Cardiac muscle cell (in vitro differentiated cells and primary cell): ENCODE measurements at regions not wholly inside any gene's neighbourhood (a gene's known extent, or its start where the extent isn't known, plus 50 kb on each side); places are given as distances from the start of the nearest gene placed in this dataset.

Experiments
- DNase-seq, 2 donors: peaks; one replicate each; pipeline versions ENCODE4 v3.0.0 to v3.0.0-alpha.2; 2010 to 2017; ENCODE audit warnings: low read depth in 1 of 2, low spot score in 1 of 2
- H3K27ac ChIP-seq: fragments of 200-600 bp; sonication (generic); 2 replicates; pipeline ENCODE4 v1.5.1; 2016
- H3K27me3 ChIP-seq: fragments of 200-600 bp; sonication (generic); 2 replicates; pipeline ENCODE4 v1.6.0; 2016; ENCODE audit warnings: control low read depth
- H3K36me3 ChIP-seq: fragments of 200-600 bp; sonication (generic); 2 replicates; pipeline ENCODE4 v1.5.1; 2016; ENCODE audit warnings: control low read depth
- H3K4me1 ChIP-seq: fragments of 200-600 bp; sonication (generic); 2 replicates; pipeline ENCODE4 v1.8.1; 2017; ENCODE audit warnings: low read depth, mild to moderate bottlenecking, mixed run types
- H3K4me3 ChIP-seq: fragments of 200-600 bp; sonication (generic); 2 replicates; pipeline ENCODE4 v1.5.1; 2016; ENCODE audit warnings: mild to moderate bottlenecking
- H3K9me3 ChIP-seq: fragments of 200-600 bp; sonication (generic); 2 replicates; pipeline ENCODE4 v1.5.1; 2017; ENCODE audit warnings: low read depth, mild to moderate bottlenecking, control low read depth
- TF ChIP-seq, protein P1 (sequence below): IDR thresholded peaks from 2 replicates; pipeline ENCODE4 v1.5.1; 2012; ENCODE audit warnings: low read depth, mild to moderate bottlenecking, low read length

GRCh38 chr13:40387775-40388174, 278.7 kb downstream of the FOXO1 start:
- no peaks in the 10 kb centered on the region for H3K9me3 ChIP-seq
- peaks cover 10% of the 10 kb centered on the region for H3K4me1 ChIP-seq
- no peak overlapping the region for H3K27ac ChIP-seq
- H3K27me3 ChIP-seq, result no peaks in the 10 kb centered on the region
- no peak for DNase-seq
- no peak overlapping the region for H3K4me3 ChIP-seq
- H3K36me3 ChIP-seq, result no peaks in the 10 kb centered on the region
- TF ChIP-seq, protein P1, sequence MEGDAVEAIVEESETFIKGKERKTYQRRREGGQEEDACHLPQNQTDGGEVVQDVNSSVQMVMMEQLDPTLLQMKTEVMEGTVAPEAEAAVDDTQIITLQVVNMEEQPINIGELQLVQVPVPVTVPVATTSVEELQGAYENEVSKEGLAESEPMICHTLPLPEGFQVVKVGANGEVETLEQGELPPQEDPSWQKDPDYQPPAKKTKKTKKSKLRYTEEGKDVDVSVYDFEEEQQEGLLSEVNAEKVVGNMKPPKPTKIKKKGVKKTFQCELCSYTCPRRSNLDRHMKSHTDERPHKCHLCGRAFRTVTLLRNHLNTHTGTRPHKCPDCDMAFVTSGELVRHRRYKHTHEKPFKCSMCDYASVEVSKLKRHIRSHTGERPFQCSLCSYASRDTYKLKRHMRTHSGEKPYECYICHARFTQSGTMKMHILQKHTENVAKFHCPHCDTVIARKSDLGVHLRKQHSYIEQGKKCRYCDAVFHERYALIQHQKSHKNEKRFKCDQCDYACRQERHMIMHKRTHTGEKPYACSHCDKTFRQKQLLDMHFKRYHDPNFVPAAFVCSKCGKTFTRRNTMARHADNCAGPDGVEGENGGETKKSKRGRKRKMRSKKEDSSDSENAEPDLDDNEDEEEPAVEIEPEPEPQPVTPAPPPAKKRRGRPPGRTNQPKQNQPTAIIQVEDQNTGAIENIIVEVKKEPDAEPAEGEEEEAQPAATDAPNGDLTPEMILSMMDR, result no peak

DNA sequence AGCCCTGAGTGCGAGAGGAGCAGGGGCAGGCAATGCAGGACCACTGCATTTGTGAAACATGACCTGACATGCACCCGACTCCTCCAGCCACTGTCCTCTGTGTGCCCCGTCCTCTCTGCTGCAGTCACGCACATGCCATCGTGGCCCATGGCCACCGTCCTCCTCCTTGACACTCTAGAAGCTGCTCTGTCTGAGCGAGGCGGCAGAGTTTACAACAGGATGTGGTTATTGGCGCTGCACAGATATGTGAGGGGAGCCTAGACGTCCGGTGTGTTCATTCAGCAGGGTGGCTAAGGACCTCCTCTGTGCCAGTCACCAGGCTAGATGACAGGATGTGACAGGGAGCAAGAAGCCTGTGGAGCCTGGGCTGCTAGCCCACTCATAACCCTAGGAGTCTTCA, 277.8 kb downstream of the FOXO1 start:
- DNase-seq, result no peak
- H3K36me3 ChIP-seq, result no peaks in the 10 kb centered on the region
- H3K4me3 ChIP-seq, result no peak overlapping the region
- H3K27ac ChIP-seq, result no peak overlapping the region
- H3K4me1 ChIP-seq, result peaks cover 10% of the 10 kb centered on the region
- H3K9me3 ChIP-seq, result no peaks in the 10 kb centered on the region
- no peaks in the 10 kb centered on the region for H3K27me3 ChIP-seq
- TF ChIP-seq, protein P1, result no peak

DNA sequence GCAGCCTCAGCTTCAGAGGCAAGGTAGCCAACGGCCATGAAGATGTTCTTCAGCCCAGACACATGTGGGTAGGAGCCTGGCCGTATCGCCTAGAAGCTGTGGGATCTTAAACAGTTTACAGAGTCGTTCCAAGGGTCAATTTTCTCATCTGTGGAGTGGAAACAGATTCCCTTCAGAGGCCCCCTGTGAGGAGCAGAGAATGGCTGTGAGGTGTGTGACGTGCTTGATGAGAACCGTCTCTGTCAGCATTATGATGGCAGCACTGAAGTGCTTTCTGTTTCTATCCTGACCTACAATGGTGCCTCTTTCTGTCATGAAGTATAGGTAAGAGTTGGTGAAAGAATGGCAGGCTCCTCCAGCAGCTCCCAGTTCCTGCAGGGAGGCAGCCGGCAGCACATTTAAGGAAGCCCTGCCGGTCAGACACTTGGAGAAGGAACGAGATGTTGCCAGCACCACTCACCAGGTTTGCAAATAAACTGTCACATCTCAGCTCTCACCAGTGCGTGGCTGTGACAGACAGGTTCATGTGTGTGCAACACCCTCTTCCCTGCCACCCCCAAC, 277.3 kb downstream of the FOXO1 start:
- Histone ChIP-seq H3K36me3 (no peaks in the 10 kb centered on the region), H3K27ac (no peak overlapping the region), H3K4me3 (no peak overlapping the region), H3K27me3 (no peaks in the 10 kb centered on the region), H3K9me3 (no peaks in the 10 kb centered on the region), H3K4me1 (peaks cover 10% of the 10 kb centered on the region)
- DNase-seq, result no peak
- TF ChIP-seq, protein P1, result no peak

DNA sequence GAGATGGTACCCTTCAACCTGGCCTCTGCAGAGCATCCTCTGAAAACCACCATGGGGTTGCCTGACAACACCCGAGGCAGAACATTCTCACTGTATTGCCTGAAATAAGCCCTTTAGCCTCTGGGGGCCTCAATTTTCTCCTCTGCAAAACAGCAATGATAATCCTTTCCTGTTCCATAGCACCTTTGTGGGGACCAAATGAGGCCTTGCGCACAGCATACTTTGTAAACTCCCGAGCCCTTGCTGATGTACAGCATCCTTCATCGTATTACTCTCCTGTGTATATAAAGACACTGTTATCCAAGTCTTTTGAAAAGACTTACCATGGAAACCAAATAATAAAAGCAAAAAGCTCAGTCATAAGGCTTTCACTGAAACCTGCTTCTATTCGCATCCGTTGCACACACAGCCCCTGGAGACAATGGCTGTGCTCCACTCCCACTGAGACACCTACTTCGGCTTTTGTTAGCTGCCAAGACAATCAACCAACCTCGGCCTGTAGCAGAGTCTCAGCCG, 276.0 kb downstream of the FOXO1 start:
- no peak overlapping the region for H3K27ac ChIP-seq
- no peaks in the 10 kb centered on the region for H3K9me3 ChIP-seq
- no peak overlapping the region for H3K4me3 ChIP-seq
- peaks cover 10% of the 10 kb centered on the region for H3K4me1 ChIP-seq
- no peaks in the 10 kb centered on the region for H3K27me3 ChIP-seq
- no peak for DNase-seq
- TF ChIP-seq, protein P1, result no peak
- no peaks in the 10 kb centered on the region for H3K36me3 ChIP-seq

DNA sequence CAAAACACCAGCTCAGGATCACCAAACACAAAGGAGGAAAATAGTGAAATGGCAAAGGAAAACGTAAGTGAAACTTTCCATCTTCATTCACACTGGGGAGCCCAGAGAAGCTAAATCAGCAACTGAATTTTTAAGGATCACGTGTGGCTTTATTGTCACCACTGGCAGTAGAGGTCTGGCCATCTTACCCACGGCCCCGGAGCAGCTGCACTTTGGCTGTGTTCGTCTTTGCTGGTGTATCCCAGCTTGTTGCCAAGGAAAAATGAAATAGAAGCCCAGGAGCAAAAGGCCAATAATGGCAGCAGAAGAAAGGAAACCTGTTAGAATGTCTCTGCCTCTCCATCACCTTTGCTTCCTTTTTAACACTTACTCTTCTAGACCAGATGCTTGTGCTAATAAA, 274.7 kb downstream of the FOXO1 start:
- Histone ChIP-seq H3K27ac (no peak overlapping the region), H3K36me3 (no peaks in the 10 kb centered on the region), H3K9me3 (no peaks in the 10 kb centered on the region), H3K27me3 (no peaks in the 10 kb centered on the region), H3K4me1 (peaks cover 10% of the 10 kb centered on the region), H3K4me3 (no peak overlapping the region)
- TF ChIP-seq, protein P1, result no peak
- DNase-seq, result no peak
